ENCODE measurements at regions not wholly inside any gene's neighbourhood (a gene's known extent, or its start where the extent isn't known, plus 50 kb on each side); places are given as distances from the start of the nearest gene placed in this dataset.

GRCh38 chr2:117562654-117563053 is 251.8 kb upstream of the DDX18 start:
- TF ChIP-seq POLR2AphosphoS5 (IDR thresholded peaks at IDR 0.05; ENCODE audit: low read depth, low read length), result no peak
- no peak for TF ChIP-seq TAF1 (IDR thresholded peaks at IDR 0.05; ENCODE audit: borderline replicate concordance, insufficient read depth, low read length)
- TF ChIP-seq SIN3A (IDR thresholded peaks at IDR 0.05; ENCODE audit: borderline replicate concordance, insufficient read depth, low read length), result no peak
- TF ChIP-seq REST (IDR thresholded peaks at IDR 0.05; ENCODE audit: insufficient read depth in 1 of 2, low read depth in 2 of 2, low read length in 2 of 2), result no peak

Measured in PFSK-1 (cell line).